Upper lobe of right lung (tissue), 1 donor: ENCODE measurements at regions not wholly inside any gene's neighbourhood (a gene's known extent, or its start where the extent isn't known, plus 50 kb on each side); places are given as distances from the start of the nearest gene placed in this dataset.

ENCODE experiments used
- ATAC-seq: fragments of 200-7000 bp; cut with Tn5 transposase; one replicate; pipeline ENCODE4 v1.9.1; 2020; ENCODE audit warnings: mild to moderate bottlenecking, moderate library complexity
- DNase-seq: peaks from one replicate; pipeline ENCODE4 v3.0.0-alpha.2; 2020
- H3K27ac ChIP-seq: fragments of 200-600 bp; one replicate; pipeline ENCODE4 v1.8.0; 2022
- H3K27me3 ChIP-seq: fragments of 200-600 bp; one replicate; pipeline ENCODE4 v1.8.0; 2022; ENCODE audit warnings: mild to moderate bottlenecking
- H3K36me3 ChIP-seq: fragments of 200-600 bp; one replicate; pipeline ENCODE4 v1.8.0; 2022
- H3K4me1 ChIP-seq: fragments of 200-600 bp; one replicate; pipeline ENCODE4 v1.8.0; 2022
- H3K4me3 ChIP-seq: fragments of 200-600 bp; one replicate; pipeline ENCODE4 v1.8.0; 2022; ENCODE audit warnings: mild to moderate bottlenecking
- H3K9me3 ChIP-seq: fragments of 200-600 bp; one replicate; pipeline ENCODE4 v1.8.0; 2022
- CTCF ChIP-seq: fragments of 200-600 bp; IDR thresholded peaks from one replicate; pipeline ENCODE4 v1.8.0; 2022; ENCODE audit warnings: antibody characterized with exemption
- intact Hi-C: fragments of 100-400 bp; cut with DNase I; formaldehyde crosslinking; loops from one replicate; pipeline ENCODE4 v1.11.0; 2022
- donor health status: DM: no; HTN: yes; CAD: no; lungs with severe emphysema.

GRCh38 chr2:120954939-120955338 lies 219.3 kb downstream of the GLI2 start:
- no peak overlapping the region for H3K4me3 ChIP-seq
- no peaks in the 10 kb centered on the region for H3K4me1 ChIP-seq
- H3K9me3 ChIP-seq, result no peaks in the 10 kb centered on the region
- intact Hi-C loops, result no loop called here
- ATAC-seq (no peak), DNase-seq (no peak)
- no peak for TF ChIP-seq CTCF
- H3K36me3 ChIP-seq, result no peaks in the 10 kb centered on the region
- no peak overlapping the region for H3K27ac ChIP-seq
- no peaks in the 10 kb centered on the region for H3K27me3 ChIP-seq

GRCh38 chr2:120955427-120955826 lies 219.8 kb downstream of the GLI2 start:
- no peak overlapping the region for H3K4me3 ChIP-seq
- H3K9me3 ChIP-seq, result no peaks in the 10 kb centered on the region
- H3K27me3 ChIP-seq, result no peaks in the 10 kb centered on the region
- DNase-seq, result no peak
- TF ChIP-seq CTCF, result no peak
- ATAC-seq, result no peak
- H3K27ac ChIP-seq, result no peak overlapping the region
- H3K36me3 ChIP-seq, result no peaks in the 10 kb centered on the region
- no peaks in the 10 kb centered on the region for H3K4me1 ChIP-seq
- intact Hi-C loops, result no loop called here

GRCh38 chr2:120956486-120957156 lies 221.0 kb downstream of the GLI2 start:
- H3K27ac ChIP-seq, result no peak overlapping the region
- ATAC-seq, result no peak
- H3K4me1 ChIP-seq, result no peaks in the 10 kb centered on the region
- intact Hi-C loops, result no loop called here
- TF ChIP-seq CTCF, result no peak
- H3K27me3 ChIP-seq, result no peaks in the 10 kb centered on the region
- H3K9me3 ChIP-seq, result no peaks in the 10 kb centered on the region
- DNase-seq, result no peak
- H3K4me3 ChIP-seq, result no peak overlapping the region
- no peaks in the 10 kb centered on the region for H3K36me3 ChIP-seq

DNA sequence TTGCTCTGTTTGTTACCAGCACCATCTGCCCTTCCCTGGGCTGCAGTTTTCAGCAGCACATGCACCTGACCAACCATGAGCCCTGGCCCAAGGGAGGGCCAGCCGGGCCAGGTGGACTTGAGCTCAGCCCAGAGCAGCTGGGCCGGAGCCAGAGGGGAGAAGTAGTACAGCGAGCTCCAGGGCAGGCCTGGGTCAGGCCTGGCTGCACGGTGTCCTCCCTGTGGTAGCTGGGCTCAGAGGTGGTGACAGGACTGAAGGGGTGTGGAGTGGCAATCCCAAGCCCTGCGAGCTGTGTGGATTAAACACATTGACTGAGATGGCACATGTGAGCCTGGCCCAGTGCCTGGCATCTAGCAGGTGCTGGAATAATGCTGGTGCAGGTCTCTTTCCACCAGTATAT lies 222.2 kb downstream of the GLI2 start:
- intact Hi-C loops, result no loop called here
- no peaks in the 10 kb centered on the region for H3K27me3 ChIP-seq
- no peak for TF ChIP-seq CTCF
- H3K4me1 ChIP-seq, result no peaks in the 10 kb centered on the region
- H3K27ac ChIP-seq, result no peak overlapping the region
- no peaks in the 10 kb centered on the region for H3K9me3 ChIP-seq
- H3K36me3 ChIP-seq, result no peaks in the 10 kb centered on the region
- no peak for DNase-seq
- no peak for ATAC-seq
- no peak overlapping the region for H3K4me3 ChIP-seq

GRCh38 chr2:120958623-120959366 lies 223.1 kb downstream of the GLI2 start:
- Histone ChIP-seq H3K27ac (no peak overlapping the region), H3K36me3 (no peaks in the 10 kb centered on the region), H3K9me3 (no peaks in the 10 kb centered on the region), H3K27me3 (no peaks in the 10 kb centered on the region), H3K4me3 (no peak overlapping the region), H3K4me1 (no peaks in the 10 kb centered on the region)
- intact Hi-C loops, result no loop called here
- DNase-seq (no peak), ATAC-seq (no peak)
- TF ChIP-seq CTCF, result no peak
